RWPE2 (cell line): ENCODE measurements at regions not wholly inside any gene's neighbourhood (a gene's known extent, or its start where the extent isn't known, plus 50 kb on each side); places are given as distances from the start of the nearest gene placed in this dataset.

ENCODE experiments used
- ATAC-seq: fragments of 200-7000 bp; cut with Tn5 transposase; 3 replicates; pipeline ENCODE4 v1.9.1; 2021; ENCODE audit warnings: low read depth
- DNase-seq: peaks from one replicate; pipeline ENCODE4 v3.0.0-alpha.2; 2020; ENCODE audit warnings: low spot score
- H3K27ac ChIP-seq: fragments of 450-650 bp; 2 replicates; pipeline ENCODE4 v1.5.1; 2017; ENCODE audit warnings: mild to moderate bottlenecking; ENCODE audit not compliant: poor library complexity, severe bottlenecking
- H3K27me3 ChIP-seq: fragments of 250-450 bp; sonication (Bioruptor Pico); 2 replicates; pipeline ENCODE4 v1.5.1; 2021; ENCODE audit warnings: mild to moderate bottlenecking, moderate library complexity; ENCODE audit not compliant: insufficient read depth, poor library complexity, severe bottlenecking
- H3K36me3 ChIP-seq: fragments of 250-450 bp; sonication (Bioruptor Pico); 2 replicates; pipeline ENCODE4 v1.5.1; 2020; ENCODE audit warnings: low read depth, mild to moderate bottlenecking, moderate library complexity
- H3K4me1 ChIP-seq: fragments of 250-450 bp; sonication (Bioruptor Pico); 2 replicates; pipeline ENCODE4 v1.5.1; 2021; ENCODE audit warnings: mild to moderate bottlenecking, moderate library complexity; ENCODE audit not compliant: insufficient read depth, poor library complexity, severe bottlenecking
- H3K4me3 ChIP-seq: fragments of 250-450 bp; sonication (Bioruptor Pico); 2 replicates; pipeline ENCODE4 v1.5.1; 2021; ENCODE audit warnings: mild to moderate bottlenecking, moderate library complexity; ENCODE audit not compliant: severe bottlenecking
- H3K9me3 ChIP-seq: fragments of 250-450 bp; sonication (Bioruptor Pico); 2 replicates; pipeline ENCODE4 v1.5.1; 2021; ENCODE audit warnings: mild to moderate bottlenecking, moderate library complexity; ENCODE audit not compliant: severe bottlenecking
- CTCF ChIP-seq: fragments of 450-650 bp; IDR thresholded peaks from one replicate; pipeline ENCODE4 v1.5.1; 2017; ENCODE audit warnings: mild to moderate bottlenecking, moderate library complexity; ENCODE audit not compliant: poor library complexity, severe bottlenecking

GRCh38 chr18:78526923-78527711 is 452.5 kb upstream of the SALL3 start:
- Histone ChIP-seq H3K4me3 (no peak overlapping the region), H3K9me3 (no peaks in the 10 kb centered on the region), H3K36me3 (no peaks in the 10 kb centered on the region), H3K4me1 (no peaks in the 10 kb centered on the region), H3K27me3 (no peaks in the 10 kb centered on the region), H3K27ac (no peak overlapping the region)
- DNase-seq (no peak), ATAC-seq (no peak)
- TF ChIP-seq CTCF, result no peak

- no peak for DNase-seq
- TF ChIP-seq CTCF, result no peak
- Histone ChIP-seq H3K36me3 (no peaks in the 10 kb centered on the region), H3K27me3 (no peaks in the 10 kb centered on the region), H3K27ac (no peak overlapping the region), H3K4me1 (no peaks in the 10 kb centered on the region), H3K9me3 (no peaks in the 10 kb centered on the region), H3K4me3 (no peak overlapping the region)
- ATAC-seq, result no peak
These were observed 451.6 kb upstream of the SALL3 start for GRCh38 chr18:78527984-78528383.

- Histone ChIP-seq H3K27ac (no peak overlapping the region), H3K4me3 (no peak overlapping the region)
- TF ChIP-seq CTCF, result no peak
These were observed 451.0 kb upstream of the SALL3 start for GRCh38 chr18:78528411-78529258.

GRCh38 chr18:78531637-78532036 is 448.0 kb upstream of the SALL3 start:
- no peak overlapping the region for H3K4me3 ChIP-seq
- TF ChIP-seq CTCF, result no peak
- no peak for DNase-seq
- no peaks in the 10 kb centered on the region for H3K9me3 ChIP-seq
- no peak overlapping the region for H3K27ac ChIP-seq
- no peaks in the 10 kb centered on the region for H3K27me3 ChIP-seq
- H3K4me1 ChIP-seq, result no peaks in the 10 kb centered on the region
- no peaks in the 10 kb centered on the region for H3K36me3 ChIP-seq
- ATAC-seq, result no peak

More at GRCh38 chr18:78528411-78529258, 451.0 kb upstream of the SALL3 start:
- Histone ChIP-seq H3K36me3 (no peaks in the 10 kb centered on the region), H3K27me3 (no peaks in the 10 kb centered on the region), H3K4me1 (no peaks in the 10 kb centered on the region), H3K9me3 (no peaks in the 10 kb centered on the region)
- ATAC-seq (no peak), DNase-seq (no peak)
